Ishikawa (cell line): ENCODE measurements at regions not wholly inside any gene's neighbourhood (a gene's known extent, or its start where the extent isn't known, plus 50 kb on each side); places are given as distances from the start of the nearest gene placed in this dataset.

ENCODE experiments used
- CEBPB ChIP-seq: IDR thresholded peaks from 2 replicates; pipeline ENCODE4 v1.6.1; 2012
- CREB1 ChIP-seq: IDR thresholded peaks from 2 replicates; pipeline ENCODE4 v1.6.1; 2012; ENCODE audit warnings: low read depth
- NFIC ChIP-seq: IDR thresholded peaks from 2 replicates; pipeline ENCODE4 v1.6.1; 2012
- RAD21 ChIP-seq: IDR thresholded peaks from 2 replicates; pipeline ENCODE4 v1.6.1; 2012; ENCODE audit warnings: low read depth
- TAF1 ChIP-seq: IDR thresholded peaks from 2 replicates; pipeline ENCODE4 v1.6.1; 2012; ENCODE audit warnings: low read depth, mild to moderate bottlenecking
- ZBTB7A ChIP-seq: IDR thresholded peaks from 2 replicates; pipeline ENCODE4 v1.6.1; 2012; ENCODE audit warnings: low read depth
- TF ChIP-seq, protein P1 (sequence below): IDR thresholded peaks from 2 replicates; pipeline ENCODE4 v1.6.1; 2012; ENCODE audit warnings: low read depth, mild to moderate bottlenecking
- TF ChIP-seq, protein P2 (sequence below): IDR thresholded peaks from 2 replicates; pipeline ENCODE4 v1.6.1; 2012

- TF ChIP-seq CEBPB (no peak), ZBTB7A (no peak), RAD21 (no peak), CREB1 (no peak), NFIC (no peak), TAF1 (no peak)
- TF ChIP-seq, protein P1, sequence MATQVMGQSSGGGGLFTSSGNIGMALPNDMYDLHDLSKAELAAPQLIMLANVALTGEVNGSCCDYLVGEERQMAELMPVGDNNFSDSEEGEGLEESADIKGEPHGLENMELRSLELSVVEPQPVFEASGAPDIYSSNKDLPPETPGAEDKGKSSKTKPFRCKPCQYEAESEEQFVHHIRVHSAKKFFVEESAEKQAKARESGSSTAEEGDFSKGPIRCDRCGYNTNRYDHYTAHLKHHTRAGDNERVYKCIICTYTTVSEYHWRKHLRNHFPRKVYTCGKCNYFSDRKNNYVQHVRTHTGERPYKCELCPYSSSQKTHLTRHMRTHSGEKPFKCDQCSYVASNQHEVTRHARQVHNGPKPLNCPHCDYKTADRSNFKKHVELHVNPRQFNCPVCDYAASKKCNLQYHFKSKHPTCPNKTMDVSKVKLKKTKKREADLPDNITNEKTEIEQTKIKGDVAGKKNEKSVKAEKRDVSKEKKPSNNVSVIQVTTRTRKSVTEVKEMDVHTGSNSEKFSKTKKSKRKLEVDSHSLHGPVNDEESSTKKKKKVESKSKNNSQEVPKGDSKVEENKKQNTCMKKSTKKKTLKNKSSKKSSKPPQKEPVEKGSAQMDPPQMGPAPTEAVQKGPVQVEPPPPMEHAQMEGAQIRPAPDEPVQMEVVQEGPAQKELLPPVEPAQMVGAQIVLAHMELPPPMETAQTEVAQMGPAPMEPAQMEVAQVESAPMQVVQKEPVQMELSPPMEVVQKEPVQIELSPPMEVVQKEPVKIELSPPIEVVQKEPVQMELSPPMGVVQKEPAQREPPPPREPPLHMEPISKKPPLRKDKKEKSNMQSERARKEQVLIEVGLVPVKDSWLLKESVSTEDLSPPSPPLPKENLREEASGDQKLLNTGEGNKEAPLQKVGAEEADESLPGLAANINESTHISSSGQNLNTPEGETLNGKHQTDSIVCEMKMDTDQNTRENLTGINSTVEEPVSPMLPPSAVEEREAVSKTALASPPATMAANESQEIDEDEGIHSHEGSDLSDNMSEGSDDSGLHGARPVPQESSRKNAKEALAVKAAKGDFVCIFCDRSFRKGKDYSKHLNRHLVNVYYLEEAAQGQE = no peak
- TF ChIP-seq, protein P2, sequence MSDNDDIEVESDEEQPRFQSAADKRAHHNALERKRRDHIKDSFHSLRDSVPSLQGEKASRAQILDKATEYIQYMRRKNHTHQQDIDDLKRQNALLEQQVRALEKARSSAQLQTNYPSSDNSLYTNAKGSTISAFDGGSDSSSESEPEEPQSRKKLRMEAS = no peak
Observed at GRCh38 chr13:73829416-73829815, 304.8 kb downstream of the KLF12 start.
